Endothelial cell of umbilical vein (primary cell): ENCODE measurements at regions not wholly inside any gene's neighbourhood (a gene's known extent, or its start where the extent isn't known, plus 50 kb on each side); places are given as distances from the start of the nearest gene placed in this dataset.

Experiments used
- BruUV-seq: library from RNA; stranded (reverse); fragments of 400-500 nt; replicated peaks from 2 replicates; lab custom pipeline; 2021; lab: Mats Ljungman, UMichigan
- CTCF ChIA-PET: fragments of 300-600, 350-600 bp; sonication (Branson Sonifier 250); formaldehyde crosslinking; loops from one replicate; lab custom pipeline; 2021; ENCODE audit warnings: antibody characterized with exemption, inconsistent platforms; lab: Charles Lee
- POLR2A ChIA-PET: fragments of 300-600, 350-600 bp; sonication (Branson Sonifier 250); formaldehyde crosslinking; loops from one replicate; lab custom pipeline; 2021; ENCODE audit warnings: antibody characterized with exemption, inconsistent platforms; lab: Charles Lee
- DNase-seq: peaks from one replicate; pipeline ENCODE4 v3.0.0-alpha.2; 2011; ENCODE audit warnings: low read depth, low spot score
- FAIRE-seq: peaks from 2 replicates; lab custom pipeline; 2011; peaks lifted over from hg19 to GRCh38; lab: Jason Lieb, UNC
- H2AFZ ChIP-seq: 2 replicates; pipeline ENCODE4 v1.6.0; 2012; ENCODE audit warnings: low read depth, low read length, control low read depth, inconsistent platforms
- H3K27ac ChIP-seq: 2 replicates; pipeline ENCODE4 v1.5.1; 2011; ENCODE audit warnings: low read depth, mild to moderate bottlenecking, control low read depth, low read length, moderate library complexity; ENCODE audit not compliant: insufficient read depth
- H3K27me3 ChIP-seq, 2 experiments: 2 replicates each; pipeline versions ENCODE4 v1.6.0 to v1.6.1; 2011; ENCODE audit warnings: low read length in 2 of 2, mixed read lengths in 1 of 2; ENCODE audit not compliant: control insufficient read depth in 2 of 2, insufficient read depth in 2 of 2
- H3K36me3 ChIP-seq, 2 experiments: 2 replicates in 1 of 2; 3 replicates in 1 of 2; pipeline ENCODE4 v1.5.1; 2011; ENCODE audit warnings: low read length in 2 of 2, mild to moderate bottlenecking in 1 of 2, moderate library complexity in 1 of 2; ENCODE audit not compliant: control insufficient read depth in 2 of 2, insufficient read depth in 2 of 2; ENCODE audit errors: extremely low read depth in 1 of 2
- H3K4me1 ChIP-seq: 3 replicates; pipeline ENCODE4 v1.5.1; 2011; ENCODE audit warnings: mild to moderate bottlenecking, low read length; ENCODE audit not compliant: control insufficient read depth, insufficient read depth; ENCODE audit errors: extremely low read depth
- H3K4me2 ChIP-seq: 2 replicates; pipeline ENCODE4 v1.6.1; 2011; ENCODE audit warnings: low read length, control low read depth, mixed read lengths; ENCODE audit not compliant: insufficient read depth
- H3K4me3 ChIP-seq, 3 experiments: fragments of 200-600 bp in 1 of 3; sonication (generic), shearing (Covaris generic) in 1 of 3; replicated peaks in 1 of 3; 2 replicates each; pipeline ENCODE4 v1.5.1; 2011 to 2016; ENCODE audit warnings: control low read depth in 3 of 3, low read length in 3 of 3, mild to moderate bottlenecking in 2 of 3, inconsistent platforms in 1 of 3, low read depth in 1 of 3, moderate library complexity in 1 of 3; ENCODE audit not compliant: insufficient read depth in 1 of 3
- H3K79me2 ChIP-seq: 2 replicates; pipeline ENCODE4 v1.6.0; 2012; ENCODE audit warnings: low read length, inconsistent platforms; ENCODE audit not compliant: control insufficient read depth, insufficient read depth
- H3K9ac ChIP-seq: replicated peaks from 2 replicates; pipeline ENCODE3; 2011; ENCODE audit warnings: low read length, control low read depth; ENCODE audit not compliant: insufficient read depth; ENCODE audit errors: extremely low read depth
- H3K9me1 ChIP-seq: replicated peaks from 3 replicates; pipeline ENCODE4 v1.6.0; 2011; ENCODE audit warnings: mild to moderate bottlenecking, low read length; ENCODE audit not compliant: control insufficient read depth, insufficient read depth; ENCODE audit errors: extremely low read depth
- H3K9me3 ChIP-seq: replicated peaks from 2 replicates; pipeline ENCODE4 v1.5.1; 2012; ENCODE audit warnings: low read length, inconsistent platforms; ENCODE audit not compliant: control insufficient read depth, insufficient read depth
- H4K20me1 ChIP-seq: replicated peaks from 2 replicates; pipeline ENCODE3; 2011; ENCODE audit warnings: mild to moderate bottlenecking, low read length; ENCODE audit not compliant: control insufficient read depth, insufficient read depth; ENCODE audit errors: extremely low read depth
- EZH2 ChIP-seq: IDR thresholded peaks from 2 replicates; pipeline ENCODE4 v1.6.1; 2012; ENCODE audit warnings: borderline replicate concordance, low read depth, mild to moderate bottlenecking, moderate library complexity, low read length, inconsistent platforms; ENCODE audit not compliant: severe bottlenecking
- FOS ChIP-seq: IDR thresholded peaks from 2 replicates; pipeline ENCODE4 v1.6.1; 2011; ENCODE audit warnings: mild to moderate bottlenecking, low read length, moderate library complexity, borderline replicate concordance; ENCODE audit not compliant: insufficient read depth
- GATA2 ChIP-seq: IDR thresholded peaks from 2 replicates; pipeline ENCODE4 v1.7.0; 2011; ENCODE audit warnings: low read depth, mild to moderate bottlenecking, moderate library complexity, mixed read lengths, low read length; ENCODE audit not compliant: insufficient read length, insufficient read depth
- JUN ChIP-seq: IDR thresholded peaks from 2 replicates; pipeline ENCODE4 v1.6.1; 2011; ENCODE audit warnings: borderline replicate concordance, low read depth; ENCODE audit not compliant: insufficient read length, insufficient read depth
- MYC ChIP-seq: IDR thresholded peaks from one replicate; pipeline ENCODE4 v1.6.1; 2011; ENCODE audit warnings: mild to moderate bottlenecking, low read depth, low read length
- POLR2A ChIP-seq: IDR thresholded peaks from 2 replicates; pipeline ENCODE4 v1.6.1; 2012; ENCODE audit warnings: low read depth, mild to moderate bottlenecking, control low read depth, low read length
- POLR2AphosphoS5 ChIP-seq: IDR thresholded peaks from 2 replicates; pipeline ENCODE4 v1.6.1; 2012; ENCODE audit warnings: low read depth, mild to moderate bottlenecking, control low read depth, low read length, moderate library complexity; ENCODE audit not compliant: insufficient read depth
- dilution Hi-C: fragments of 300-500 bp; cut with MboI; formaldehyde crosslinking; loops from one replicate; pipeline ENCODE4 v1.15.0; 2019; ENCODE audit warnings: low sequenced_read_pairs; ENCODE audit not compliant: extremely low pct_ligation_motif_present
- intact Hi-C: fragments of 100-400 bp; cut with micrococcal nuclease; formaldehyde crosslinking; loops from one replicate; pipeline ENCODE4 v1.10.0; 2022
- TF ChIP-seq, protein P1 (sequence below): IDR thresholded peaks from 2 replicates; pipeline ENCODE4 v1.6.1; 2011; ENCODE audit not compliant: insufficient read depth, insufficient read length
- TF ChIP-seq, protein P2 (sequence below), 2 donors: IDR thresholded peaks; 1 replicate in 1 of 2; 2 replicates in 1 of 2; pipeline ENCODE4 v1.5.1; 2011; ENCODE audit warnings: low read length in 2 of 2, mild to moderate bottlenecking in 2 of 2, moderate library complexity in 2 of 2, control low read depth in 1 of 2, inconsistent platforms in 1 of 2, low read depth in 1 of 2; ENCODE audit not compliant: insufficient read depth in 1 of 2; ENCODE audit errors: extremely low read depth in 1 of 2

DNA sequence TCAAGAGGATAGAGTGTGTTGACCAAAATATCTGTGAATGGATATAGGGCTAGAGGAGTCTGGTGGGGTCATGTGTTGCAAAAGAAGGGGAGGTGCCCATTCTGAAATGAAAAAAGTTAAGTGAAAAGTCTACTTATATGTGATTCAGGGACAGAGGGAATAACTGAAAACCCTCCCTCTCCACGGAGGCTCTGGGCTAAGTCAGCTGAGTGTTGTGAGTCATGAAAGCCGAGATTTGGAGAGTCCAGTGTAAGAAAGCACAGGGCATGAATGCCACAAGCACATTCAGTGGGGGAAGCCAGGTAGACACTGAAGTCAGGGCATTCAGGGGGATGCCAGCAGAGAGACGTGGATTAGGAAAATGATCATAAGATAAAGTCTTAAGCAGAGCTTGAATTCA lies 871.9 kb downstream of the TSN start:
- ChIA-PET POLR2A (no interaction called here), CTCF (no interaction called here)
- Histone ChIP-seq H3K27ac (no peak overlapping the region), H3K9me1 (no peaks in the 10 kb centered on the region), H3K9me3 (peaks cover 5% of the 10 kb centered on the region), H2AFZ (no peak overlapping the region), H3K36me3 (no peaks in the 10 kb centered on the region), H3K9ac (no peak overlapping the region), H3K4me1 (no peaks in the 10 kb centered on the region), H3K4me3 (no peak overlapping the region), H3K79me2 (no peaks in the 10 kb centered on the region), H4K20me1 (no peaks in the 10 kb centered on the region), H3K27me3 (no peaks in the 10 kb centered on the region), H3K4me2 (no peak overlapping the region)
- FAIRE-seq = no peak
- no peak for TF ChIP-seq MYC
- no peak for TF ChIP-seq GATA2
- no peak for TF ChIP-seq EZH2
- no peak for TF ChIP-seq FOS
- no peak for TF ChIP-seq POLR2AphosphoS5
- TF ChIP-seq POLR2A = no peak
- TF ChIP-seq, protein P1, sequence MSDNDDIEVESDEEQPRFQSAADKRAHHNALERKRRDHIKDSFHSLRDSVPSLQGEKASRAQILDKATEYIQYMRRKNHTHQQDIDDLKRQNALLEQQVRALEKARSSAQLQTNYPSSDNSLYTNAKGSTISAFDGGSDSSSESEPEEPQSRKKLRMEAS = no peak
- TF ChIP-seq, protein P2, sequence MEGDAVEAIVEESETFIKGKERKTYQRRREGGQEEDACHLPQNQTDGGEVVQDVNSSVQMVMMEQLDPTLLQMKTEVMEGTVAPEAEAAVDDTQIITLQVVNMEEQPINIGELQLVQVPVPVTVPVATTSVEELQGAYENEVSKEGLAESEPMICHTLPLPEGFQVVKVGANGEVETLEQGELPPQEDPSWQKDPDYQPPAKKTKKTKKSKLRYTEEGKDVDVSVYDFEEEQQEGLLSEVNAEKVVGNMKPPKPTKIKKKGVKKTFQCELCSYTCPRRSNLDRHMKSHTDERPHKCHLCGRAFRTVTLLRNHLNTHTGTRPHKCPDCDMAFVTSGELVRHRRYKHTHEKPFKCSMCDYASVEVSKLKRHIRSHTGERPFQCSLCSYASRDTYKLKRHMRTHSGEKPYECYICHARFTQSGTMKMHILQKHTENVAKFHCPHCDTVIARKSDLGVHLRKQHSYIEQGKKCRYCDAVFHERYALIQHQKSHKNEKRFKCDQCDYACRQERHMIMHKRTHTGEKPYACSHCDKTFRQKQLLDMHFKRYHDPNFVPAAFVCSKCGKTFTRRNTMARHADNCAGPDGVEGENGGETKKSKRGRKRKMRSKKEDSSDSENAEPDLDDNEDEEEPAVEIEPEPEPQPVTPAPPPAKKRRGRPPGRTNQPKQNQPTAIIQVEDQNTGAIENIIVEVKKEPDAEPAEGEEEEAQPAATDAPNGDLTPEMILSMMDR (IDR thresholded peaks at IDR 0.05; ENCODE audit: extremely low read depth in 1 of 2, insufficient read depth in 1 of 2, low read depth in 1 of 2, low read length in 2 of 2) = no peak
- no peak for TF ChIP-seq JUN
- dilution Hi-C loops = no loop called here
- DNase-seq = no peak
- BruUV-seq = no TSS peak
- intact Hi-C loops = no loop called here
